GM21528 (cell line): ENCODE measurements at regions not wholly inside any gene's neighbourhood (a gene's known extent, or its start where the extent isn't known, plus 50 kb on each side); places are given as distances from the start of the nearest gene placed in this dataset.
"Not testable (repeated sequence)": the region's sequence is repeated elsewhere in the genome, so short reads cannot be mapped to it uniquely, and the experiment has no call there.

Experiments
- ATAC-seq: cut with Tn5 transposase; IDR thresholded peaks from one replicate; pipeline ENCODE4 v1.9.1; 2021; ENCODE audit warnings: mild to moderate bottlenecking, moderate library complexity; ENCODE audit not compliant: unreplicated experiment, low FRiP score

DNA sequence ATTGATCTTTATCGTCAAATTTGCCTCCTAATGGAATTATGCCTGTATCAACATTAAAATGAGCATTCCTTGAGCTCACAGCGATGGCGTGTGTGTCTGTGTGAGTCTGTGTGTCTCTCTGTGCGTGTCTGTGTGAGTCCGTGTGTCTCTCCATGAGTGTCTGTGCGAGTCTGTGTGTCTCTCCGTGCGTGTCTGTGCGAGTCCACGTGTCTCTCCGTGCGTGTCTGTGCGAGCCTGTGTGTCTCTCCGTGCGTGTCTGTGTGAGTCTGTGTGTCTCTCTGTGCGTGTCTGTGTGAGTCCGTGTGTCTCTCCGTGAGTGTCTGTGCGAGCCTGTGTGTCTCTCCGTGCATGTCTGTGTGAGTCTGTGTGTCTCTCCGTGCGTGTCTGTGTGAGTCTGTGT lies 326.5 kb upstream of the B3GAT1 start:
- no peak for ATAC-seq

DNA sequence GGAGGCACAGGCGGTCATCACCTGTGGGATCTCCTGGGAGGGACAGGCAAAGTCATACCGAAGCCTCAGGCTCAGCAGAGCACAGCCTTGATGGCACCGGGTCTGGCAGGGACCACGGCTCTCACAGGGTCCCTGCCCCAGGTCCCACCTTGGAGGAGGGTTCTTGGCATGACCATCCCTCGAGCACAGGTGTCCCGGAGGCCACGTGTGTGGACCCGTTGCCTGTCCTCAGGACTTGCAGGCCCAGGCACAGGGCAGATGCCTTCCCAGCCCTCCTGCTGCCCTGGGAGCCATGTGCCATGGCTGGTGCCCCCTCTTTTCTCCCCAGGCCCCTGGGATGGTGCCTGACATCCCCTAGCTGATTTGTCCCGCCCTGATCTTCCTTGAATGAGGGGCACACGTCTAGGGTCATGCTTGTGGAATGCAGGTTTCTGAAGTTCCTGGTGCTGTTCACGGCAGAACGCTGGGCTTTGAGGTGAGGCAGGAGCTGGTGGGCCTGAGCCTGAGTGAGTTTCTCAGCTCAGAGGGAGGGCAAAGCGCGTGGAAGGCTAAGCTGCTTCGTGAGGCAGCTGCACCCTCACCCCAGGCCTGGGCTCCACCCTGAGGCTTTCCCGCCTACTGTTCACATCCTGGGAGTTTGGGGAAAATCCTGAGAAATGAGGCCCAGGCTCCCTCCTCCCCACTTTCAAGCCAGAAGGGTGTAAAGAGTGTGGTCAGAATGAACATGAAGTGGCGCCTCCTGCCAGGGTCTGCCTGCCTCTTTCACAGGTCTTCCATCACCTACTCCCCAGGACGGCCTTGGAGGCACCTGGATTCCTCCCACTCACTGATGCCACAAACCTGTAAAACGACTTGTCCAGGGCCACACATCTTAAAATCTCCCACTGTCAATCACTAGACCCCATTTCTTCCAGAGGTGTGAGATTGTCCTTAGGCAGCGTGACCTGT lies 325.8 kb upstream of the B3GAT1 start:
- no peak for ATAC-seq

DNA sequence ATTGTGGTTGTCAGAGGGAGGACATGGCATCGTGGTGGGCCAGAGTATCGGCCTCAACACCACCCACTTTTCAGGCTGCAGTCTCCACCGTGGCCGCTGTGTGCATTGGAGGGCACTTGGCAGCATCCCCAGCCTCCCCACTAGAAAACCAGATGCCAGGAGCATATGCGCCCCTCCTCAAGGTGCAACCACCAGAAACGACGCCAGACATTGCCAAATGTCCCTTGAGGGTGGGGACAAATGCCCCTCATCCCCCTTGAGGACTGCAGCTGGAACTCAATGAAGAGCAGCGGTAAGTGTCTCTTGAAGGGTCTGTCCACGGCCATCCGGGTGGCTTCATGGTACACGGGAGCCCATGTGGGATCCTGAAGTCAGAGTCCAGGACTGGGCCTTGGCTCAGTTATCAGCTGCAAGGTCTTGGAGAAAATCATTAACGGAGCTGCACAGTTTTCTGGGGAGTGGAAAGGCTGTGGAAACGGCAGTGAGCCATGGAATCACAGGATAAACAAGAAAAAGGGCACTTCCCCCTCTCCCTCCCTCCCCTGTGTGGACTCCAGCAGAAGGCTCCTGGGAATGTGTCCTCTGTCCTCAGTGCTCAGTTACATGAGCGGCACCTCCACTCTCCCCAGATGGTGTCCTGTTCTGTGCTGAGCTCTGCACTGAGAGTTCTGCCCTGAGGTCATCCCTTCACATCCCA lies 324.4 kb upstream of the B3GAT1 start:
- no peak for ATAC-seq

DNA sequence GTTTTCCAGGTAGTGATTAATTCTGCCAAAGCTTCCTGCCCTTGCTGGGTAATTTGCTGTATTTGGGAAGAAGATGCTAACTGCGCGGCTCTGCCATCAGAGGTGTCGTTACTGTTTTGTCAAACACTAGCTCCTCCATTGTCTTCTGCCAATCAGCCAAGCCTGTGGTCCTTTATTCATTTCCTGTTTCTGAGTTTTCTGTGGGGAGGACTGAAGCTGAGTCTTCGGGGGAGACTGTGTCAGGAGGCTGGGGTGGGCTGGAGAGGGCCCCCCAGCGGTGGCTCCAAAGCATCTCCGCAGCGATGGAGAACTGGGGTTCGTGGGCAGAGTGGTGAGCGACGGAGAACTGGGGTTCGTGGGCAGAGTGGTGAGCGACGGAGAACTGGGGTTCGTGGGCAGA lies 322.9 kb upstream of the B3GAT1 start:
- no peak for ATAC-seq

DNA sequence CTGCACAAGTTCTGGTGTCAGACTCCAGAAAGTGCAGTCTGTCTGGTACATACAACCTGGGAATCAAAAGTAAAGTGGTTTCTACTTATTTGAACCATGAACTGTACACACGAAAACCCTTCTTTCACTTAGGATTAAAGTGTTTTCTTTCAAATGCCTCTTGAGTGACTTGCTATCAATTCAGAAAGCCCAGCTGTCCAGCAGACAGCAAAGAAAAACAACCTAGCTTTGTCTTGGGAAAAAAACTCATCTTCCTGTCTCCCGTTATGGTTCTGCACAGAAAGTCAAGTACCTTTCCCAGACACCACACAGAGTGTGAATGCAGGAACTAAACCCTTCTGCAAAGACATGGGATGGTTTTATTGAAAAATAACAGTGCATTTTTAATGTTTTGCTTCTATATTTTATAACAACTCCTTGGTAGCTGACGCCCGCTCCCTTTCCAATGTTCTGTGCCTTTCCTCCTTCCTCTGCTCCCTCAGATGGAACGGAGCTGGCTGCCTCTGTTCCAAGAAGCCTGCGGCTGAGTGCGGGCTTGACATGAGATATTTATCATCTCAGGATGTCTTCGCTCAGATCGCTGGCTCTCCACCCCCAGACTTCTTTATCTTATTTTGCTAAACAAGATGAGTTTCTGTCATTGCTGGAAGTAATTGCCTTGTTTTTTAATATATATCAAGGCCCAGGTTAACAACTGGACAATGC lies 322.3 kb upstream of the B3GAT1 start:
- no peak for ATAC-seq

DNA sequence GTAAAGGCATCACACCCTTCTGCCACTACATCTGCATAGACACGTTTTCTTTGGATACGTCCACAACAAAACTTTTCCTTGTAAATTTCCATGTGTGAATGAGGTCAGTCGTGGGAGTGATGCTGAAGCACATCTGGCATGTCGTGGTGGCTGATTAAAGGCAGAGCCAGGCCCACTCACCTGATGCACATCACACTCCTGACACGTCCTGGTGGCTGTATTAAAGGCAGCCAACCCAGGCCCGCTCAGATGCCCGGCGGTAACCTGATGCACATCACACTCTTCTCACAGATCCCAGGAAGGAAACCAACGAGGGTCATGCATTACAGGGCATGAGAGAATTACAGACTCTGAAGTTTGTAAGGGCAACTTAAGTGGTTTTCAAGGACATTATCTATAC lies 321.6 kb upstream of the B3GAT1 start:
- no peak for ATAC-seq

DNA sequence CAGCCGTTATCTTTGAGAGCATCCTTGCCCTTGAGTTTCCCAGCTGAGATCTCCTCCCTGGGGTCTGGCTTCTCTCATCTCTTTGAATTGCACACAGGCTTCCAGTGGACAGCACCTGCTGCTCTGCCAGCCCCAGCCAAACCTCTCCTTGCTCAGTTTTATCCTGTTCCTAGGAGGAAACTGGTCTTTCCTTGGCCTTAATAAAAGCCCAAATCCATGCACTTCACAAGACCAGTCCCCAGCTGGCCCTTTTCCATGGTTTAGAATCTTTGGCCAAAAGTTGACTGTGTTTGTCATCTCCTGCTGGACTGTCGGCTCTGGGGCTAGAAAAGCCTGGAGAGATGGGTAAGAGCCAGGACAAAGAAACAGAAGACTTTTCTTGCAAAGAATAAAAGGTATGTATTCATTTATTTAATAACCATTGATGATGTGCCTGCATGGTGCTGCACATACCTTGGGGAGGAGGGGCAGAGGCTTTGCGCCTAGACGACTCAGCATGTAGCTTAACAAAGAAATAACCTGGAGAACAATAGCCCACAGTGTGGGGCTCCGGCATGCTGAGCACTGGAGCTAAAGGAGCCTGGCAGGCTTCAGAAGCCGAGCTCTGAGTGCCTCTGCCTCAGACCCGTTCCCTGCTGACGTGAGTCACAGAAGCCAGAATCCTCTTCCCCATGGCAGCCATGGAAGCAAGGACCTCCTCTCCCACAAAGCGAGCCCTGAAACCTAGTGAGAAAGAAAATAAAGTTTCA lies 319.3 kb upstream of the B3GAT1 start:
- no peak for ATAC-seq

DNA sequence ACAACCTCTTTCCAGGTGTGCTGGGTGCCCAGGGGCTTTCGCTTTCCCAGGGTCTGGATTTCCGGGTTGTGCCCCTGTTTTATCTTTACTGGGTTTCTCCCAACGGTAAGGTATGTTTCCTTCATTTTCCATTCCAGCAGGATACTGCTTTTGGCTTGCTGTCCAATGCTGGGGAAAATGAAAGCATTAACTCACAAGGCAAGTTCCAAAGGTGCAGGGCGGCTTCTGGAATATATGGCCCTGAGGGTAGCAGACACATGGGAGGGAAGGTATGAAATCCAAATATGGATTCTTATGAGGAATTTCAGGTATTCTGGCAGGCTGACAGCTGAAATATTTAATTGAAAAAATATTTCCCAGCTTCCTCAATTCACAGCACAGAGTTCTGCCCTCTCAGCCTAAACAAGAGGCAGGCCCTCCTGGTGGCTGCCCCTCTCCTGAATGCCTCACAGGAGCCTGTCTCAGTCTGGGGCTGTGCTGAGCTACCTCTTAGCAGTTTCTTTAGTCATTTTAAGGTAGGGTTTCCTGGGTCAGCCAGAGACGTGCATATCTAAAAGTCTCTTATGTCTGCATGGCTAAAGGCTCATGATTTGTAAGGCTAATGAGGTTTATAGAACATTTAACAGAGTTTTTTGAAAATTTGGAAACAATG lies 318.6 kb upstream of the B3GAT1 start:
- no peak for ATAC-seq

DNA sequence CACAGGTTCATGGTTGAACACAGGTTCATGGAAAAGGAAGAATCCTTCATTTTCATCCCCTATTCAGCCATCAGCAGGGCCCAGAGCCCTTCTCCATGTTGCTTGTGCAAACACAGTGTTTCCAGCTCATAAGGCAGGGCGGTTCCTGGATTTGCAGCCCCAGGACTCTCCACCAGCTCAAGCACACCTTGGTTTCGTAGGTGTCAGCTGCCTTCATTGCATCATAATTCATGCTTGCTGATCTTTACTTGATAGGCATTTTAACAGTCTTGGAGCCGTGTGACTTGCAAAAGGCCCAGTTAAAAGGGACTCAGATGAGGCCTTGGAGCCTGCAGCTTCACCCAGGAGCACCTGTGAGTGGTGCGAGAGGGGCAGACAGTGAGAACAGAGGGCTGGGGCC lies 318.1 kb upstream of the B3GAT1 start:
- ATAC-seq, result no peak

DNA sequence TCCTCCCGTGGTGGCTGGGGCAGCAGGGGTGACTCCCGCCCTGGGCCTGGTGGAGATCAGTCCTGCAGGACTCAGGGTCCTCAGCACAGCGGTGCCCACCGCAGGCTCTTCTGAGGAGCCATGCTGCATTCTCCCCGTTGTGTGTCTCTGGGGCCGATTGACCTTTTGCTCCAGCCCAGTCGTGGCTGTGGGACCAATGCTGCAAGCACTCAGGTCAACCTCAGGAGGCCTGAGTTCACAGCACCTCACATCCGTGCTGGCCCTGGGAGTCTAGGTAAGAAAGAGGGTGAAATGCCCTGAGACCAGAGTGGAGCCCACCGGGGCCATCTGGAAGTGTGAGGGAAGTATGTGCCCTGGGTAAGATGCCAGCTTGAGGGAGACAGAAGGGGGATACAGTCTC lies 316.1 kb upstream of the B3GAT1 start:
- no peak for ATAC-seq

DNA sequence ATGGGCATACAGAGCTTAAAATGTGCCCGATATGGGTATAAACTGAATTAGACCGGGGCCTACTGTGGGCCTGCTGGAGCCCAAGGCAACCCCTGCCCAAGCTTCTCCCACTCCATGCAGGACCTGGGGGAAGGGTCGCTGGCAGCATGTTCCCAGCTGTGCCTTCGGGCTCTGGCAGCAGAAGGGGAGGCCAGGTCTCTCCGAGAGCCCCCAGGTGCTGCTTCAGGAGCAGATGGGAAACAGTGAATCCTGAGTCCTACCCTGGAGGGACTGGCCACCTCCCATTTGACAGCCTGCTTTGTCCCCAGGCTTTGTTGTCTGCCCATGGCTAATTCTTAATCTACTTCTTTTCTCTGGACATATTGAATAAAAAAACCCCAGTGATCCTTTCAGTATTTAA lies 315.6 kb upstream of the B3GAT1 start:
- ATAC-seq, result no peak

DNA sequence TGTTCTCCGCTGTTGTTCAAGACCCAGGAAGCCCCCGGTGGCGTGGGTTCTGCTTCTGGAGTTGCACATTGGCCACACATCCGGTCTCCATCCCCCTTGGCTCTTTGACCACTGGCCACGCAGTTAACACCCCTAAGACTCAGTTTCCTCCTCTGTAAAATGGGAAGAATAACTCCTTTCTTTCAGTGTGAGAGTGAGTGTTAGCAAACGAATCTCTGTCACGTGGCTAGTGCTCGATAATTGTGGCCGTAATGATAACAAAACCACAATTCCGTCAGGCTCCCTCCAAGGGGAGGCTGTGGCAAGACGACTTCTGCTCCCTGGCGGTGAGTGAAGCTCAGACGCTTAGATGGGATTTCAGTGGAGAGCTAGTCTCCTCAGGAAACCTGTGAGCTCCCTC lies 315.2 kb upstream of the B3GAT1 start:
- no peak for ATAC-seq

DNA sequence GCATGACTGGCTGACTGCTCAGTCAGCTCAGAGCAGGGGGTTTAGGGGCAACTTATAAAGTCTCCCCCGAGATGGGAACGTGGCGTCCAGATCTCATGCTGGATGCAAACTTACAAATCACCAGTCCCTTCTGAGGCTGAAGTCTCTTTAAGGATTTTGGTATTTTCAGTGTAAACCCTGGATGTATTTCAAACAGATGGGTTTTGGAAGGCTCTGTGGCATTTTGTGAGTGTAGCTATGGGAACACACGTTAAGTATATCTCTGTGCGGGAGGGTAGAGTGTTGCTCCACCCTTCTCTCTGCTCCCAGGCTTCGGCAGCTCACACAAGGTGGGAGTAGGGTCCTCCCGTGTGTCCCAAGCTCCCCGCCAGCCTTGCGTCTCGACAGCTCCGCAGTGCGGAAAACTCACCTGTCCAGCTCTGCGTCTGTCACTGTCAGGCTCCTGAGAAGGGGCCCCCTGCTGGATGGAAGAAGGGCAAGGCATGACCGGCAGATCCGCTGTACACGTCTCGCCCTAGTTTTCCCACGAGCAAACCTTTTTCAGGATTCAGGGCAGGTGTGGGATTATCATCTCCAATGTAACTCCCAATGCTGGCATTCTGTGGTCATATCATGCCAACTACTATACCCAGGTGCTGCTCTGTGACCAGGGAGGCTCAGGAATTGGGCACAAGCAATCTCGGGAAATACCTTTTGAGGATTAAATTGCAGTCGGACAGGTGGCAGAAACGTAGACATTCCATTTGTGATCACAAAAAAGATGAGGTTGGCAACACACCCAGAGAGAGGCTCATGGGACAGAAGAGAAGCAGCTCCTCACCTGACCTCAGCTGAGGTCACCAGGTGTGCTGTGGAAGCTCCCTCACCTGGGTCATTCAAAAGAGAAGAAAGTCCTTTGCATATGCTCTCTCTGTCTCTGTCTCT lies 313.9 kb upstream of the B3GAT1 start:
- no peak for ATAC-seq

DNA sequence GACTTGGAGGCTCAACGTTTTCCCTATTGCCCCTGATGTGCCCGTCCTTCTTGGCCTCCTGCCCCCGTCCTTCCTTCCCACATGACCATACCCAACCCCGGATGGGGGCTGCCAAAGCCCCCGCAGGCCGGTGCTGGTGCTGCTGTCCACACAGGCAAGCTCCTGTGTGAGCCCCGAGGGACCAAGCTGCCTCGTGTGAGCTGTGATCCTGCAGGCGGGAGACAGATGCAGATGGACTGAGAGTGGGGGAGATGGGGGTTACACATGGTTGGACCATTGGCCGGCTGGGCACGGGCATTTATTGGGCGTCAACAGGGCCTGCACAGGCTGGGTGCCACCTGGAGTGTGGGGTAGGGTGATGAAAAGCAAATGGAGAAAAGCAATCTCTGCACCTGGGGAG lies 313.2 kb upstream of the B3GAT1 start:
- ATAC-seq, result no peak

DNA sequence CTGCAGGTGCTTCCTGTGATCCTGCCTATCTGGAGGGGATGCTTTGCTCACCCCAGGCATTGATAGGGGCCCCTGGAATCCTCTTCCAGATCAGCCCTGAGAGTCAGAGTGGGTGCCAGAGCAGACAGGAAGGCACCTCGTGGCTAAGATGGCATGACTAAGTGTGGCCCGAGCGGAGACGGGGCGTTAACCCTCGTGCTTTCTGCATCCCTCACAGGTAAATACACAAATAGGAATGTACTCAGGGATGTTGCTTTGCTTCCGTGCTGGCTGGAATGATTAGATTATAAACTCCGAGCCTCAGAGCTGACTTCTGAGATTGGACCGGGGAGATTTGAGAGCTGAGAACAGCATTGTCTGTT lies 312.7 kb upstream of the B3GAT1 start:
- no peak for ATAC-seq

DNA sequence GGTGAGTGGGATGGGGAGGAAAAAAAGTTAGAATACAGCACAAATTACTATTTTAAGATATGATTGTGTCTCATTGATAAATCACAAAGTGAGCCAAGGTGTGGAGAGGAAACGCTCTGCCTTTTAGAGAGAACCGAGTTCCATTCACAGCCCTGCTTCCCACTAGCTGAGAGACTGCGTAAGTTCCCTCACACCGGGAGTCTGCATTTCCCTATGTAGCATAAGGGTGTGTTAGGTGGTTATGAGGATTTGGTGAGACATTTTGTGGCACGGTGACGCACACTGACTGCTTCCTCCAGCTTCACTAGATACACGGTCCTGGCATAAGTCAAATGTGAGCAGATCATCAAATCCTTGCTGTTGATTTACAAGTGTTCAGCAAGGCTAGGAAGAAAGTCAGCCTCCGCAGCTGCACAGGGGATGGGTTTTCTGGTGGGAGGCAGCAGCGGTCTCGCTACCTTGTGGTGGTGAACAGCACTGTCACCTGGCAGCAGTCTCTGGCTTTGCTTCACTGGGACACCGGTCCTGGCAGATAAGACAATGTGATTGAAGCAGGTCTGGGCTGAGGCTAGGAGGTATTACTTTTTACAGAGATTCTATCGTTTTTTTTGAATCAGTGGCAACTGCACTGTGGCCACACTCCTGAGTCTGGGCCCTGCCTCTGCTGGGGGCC lies 312.2 kb upstream of the B3GAT1 start:
- ATAC-seq, result no peak

DNA sequence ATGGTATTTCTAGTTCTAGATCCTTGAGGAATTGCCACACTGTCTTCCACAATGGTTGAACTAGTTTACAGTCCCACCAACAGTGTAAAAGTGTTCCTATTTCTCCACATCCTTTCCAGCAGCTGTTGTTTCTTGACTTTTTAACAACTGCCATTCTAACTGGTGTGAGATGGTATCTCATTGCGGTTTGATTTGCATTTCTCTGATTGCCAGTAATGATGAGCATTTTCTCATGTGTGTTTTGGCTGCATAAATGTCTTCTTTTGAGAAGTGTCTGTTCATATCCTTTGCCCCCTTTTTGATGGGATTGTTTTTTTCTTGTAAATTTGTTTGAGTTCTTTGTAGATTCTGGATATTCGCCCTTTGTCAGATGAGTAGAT lies 308.6 kb upstream of the B3GAT1 start:
- not testable (repeated sequence) for ATAC-seq

DNA sequence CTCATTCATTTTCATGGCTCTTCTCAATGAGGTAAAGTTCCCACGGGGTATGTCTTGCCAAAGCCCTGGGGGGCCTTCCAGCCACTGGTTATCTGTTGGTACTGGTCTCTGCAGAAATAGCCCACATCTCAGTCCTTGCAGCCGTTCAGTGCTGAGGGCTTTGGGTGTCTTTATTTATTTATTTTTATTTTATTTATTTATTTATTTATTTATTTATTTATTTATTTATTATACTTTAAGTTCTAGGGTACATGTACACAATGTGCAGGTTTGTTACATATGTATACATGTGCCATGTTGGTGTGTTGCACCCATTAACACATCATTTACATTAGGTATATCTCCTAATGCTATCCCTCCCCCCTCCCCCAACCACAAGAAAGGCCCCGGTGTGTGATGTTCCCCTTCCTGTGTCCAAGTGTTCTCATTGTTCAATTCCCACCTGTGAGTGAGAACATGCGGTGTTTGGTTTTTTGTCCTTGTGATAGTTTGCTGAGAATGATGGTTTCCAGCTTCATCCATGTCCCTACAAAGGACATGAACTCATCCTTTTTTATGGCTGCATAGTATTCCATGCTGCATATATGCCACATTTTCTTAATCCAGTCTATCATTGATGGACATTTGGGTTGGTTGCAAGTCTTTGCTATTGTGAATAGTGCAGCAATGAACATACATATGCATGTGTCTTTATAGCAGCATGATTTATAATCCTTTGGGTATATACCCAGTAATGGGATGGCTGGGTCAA lies 308.1 kb upstream of the B3GAT1 start:
- ATAC-seq, result not testable (repeated sequence)
